Panc1 (cell line): ENCODE measurements at regions not wholly inside any gene's neighbourhood (a gene's known extent, or its start where the extent isn't known, plus 50 kb on each side); places are given as distances from the start of the nearest gene placed in this dataset.

Experiments used
- ATAC-seq: fragments of 200-7000 bp; cut with Tn5 transposase; 2 replicates; pipeline ENCODE4 v1.9.1; 2020; ENCODE audit warnings: mild to moderate bottlenecking, moderate library complexity
- BruUV-seq: library from RNA; stranded (reverse); fragments of 400-500 nt; replicated peaks from 2 replicates; lab custom pipeline; 2021; lab: Mats Ljungman, UMichigan
- CTCF ChIA-PET: fragments of 300-600 bp; sonication (Branson Sonifier 250); formaldehyde crosslinking; loops from one replicate; lab custom pipeline; 2022; ENCODE audit warnings: antibody characterized with exemption; lab: Charles Lee
- POLR2A ChIA-PET: fragments of 300-600 bp; sonication (Branson Sonifier 250); formaldehyde crosslinking; loops from one replicate; lab custom pipeline; 2022; ENCODE audit warnings: antibody characterized with exemption; lab: Charles Lee
- DNase-seq: peaks from one replicate; pipeline ENCODE4 v3.0.0-alpha.2; 2010; ENCODE audit warnings: low read depth, low spot score
- H3K27ac ChIP-seq: 2 replicates; pipeline ENCODE4 v1.5.1; 2011; ENCODE audit warnings: mild to moderate bottlenecking, low read length, inconsistent platforms
- H3K27me3 ChIP-seq: fragments of 200-500 bp; sonication (Bioruptor generic); 2 replicates; pipeline ENCODE4 v1.6.0; 2014; ENCODE audit warnings: low read length, inconsistent platforms; ENCODE audit not compliant: control insufficient read depth, insufficient read depth
- H3K36me3 ChIP-seq: fragments of 200-500 bp; sonication (Bioruptor generic); 2 replicates; pipeline ENCODE4 v1.5.1; 2014; ENCODE audit warnings: inconsistent platforms, mild to moderate bottlenecking, low read length, moderate library complexity; ENCODE audit not compliant: control insufficient read depth, insufficient read depth
- H3K4me1 ChIP-seq: 2 replicates; pipeline ENCODE4 v1.5.1; 2011; ENCODE audit warnings: inconsistent platforms, mild to moderate bottlenecking, low read length, moderate library complexity; ENCODE audit not compliant: control insufficient read depth, insufficient read depth
- H3K4me3 ChIP-seq, 2 experiments: 2 replicates each; pipeline ENCODE4 v1.5.1; 2011 to 2012; ENCODE audit warnings: low read depth in 2 of 2, low read length in 2 of 2, mild to moderate bottlenecking in 2 of 2, inconsistent platforms in 1 of 2, moderate library complexity in 1 of 2
- H3K9me3 ChIP-seq: fragments of 200-500 bp; sonication (Bioruptor generic); 2 replicates; pipeline ENCODE4 v1.5.1; 2014; ENCODE audit warnings: low read depth, mild to moderate bottlenecking, inconsistent platforms, low read length, moderate library complexity; ENCODE audit not compliant: control insufficient read depth, insufficient read depth
- POLR2AphosphoS5 ChIP-seq: IDR thresholded peaks from 2 replicates; pipeline ENCODE4 v1.6.1; 2012; ENCODE audit warnings: mild to moderate bottlenecking, low read depth, low read length, moderate library complexity
- SIN3A ChIP-seq: IDR thresholded peaks from 2 replicates; pipeline ENCODE4 v1.6.1; 2012; ENCODE audit warnings: low read depth, mild to moderate bottlenecking, low read length, moderate library complexity, borderline replicate concordance; ENCODE audit not compliant: insufficient read depth
- TCF7L2 ChIP-seq: IDR thresholded peaks from 2 replicates; pipeline ENCODE4 v1.6.1; 2011; ENCODE audit warnings: mild to moderate bottlenecking, low read depth, low read length, inconsistent platforms
- in situ Hi-C: cut with HindIII; loops from 2 replicates; pipeline ENCODE4 v1.10.0; 2016; ENCODE audit warnings: low sequenced_read_pairs, low pct_unique_long_range_greater_than_20kb
- intact Hi-C: fragments of 100-400 bp; cut with micrococcal nuclease; formaldehyde crosslinking; loops from one replicate; pipeline ENCODE4 v1.10.0; 2022; ENCODE audit not compliant: unreplicated experiment
- TF ChIP-seq, protein P1 (sequence below), 2 experiments: IDR thresholded peaks; 2 replicates each; pipeline ENCODE4 v1.6.1; 2011 to 2012; ENCODE audit warnings: low read depth in 2 of 2, control low read depth in 1 of 2, low read length in 1 of 2, mild to moderate bottlenecking in 1 of 2, moderate library complexity in 1 of 2; ENCODE audit not compliant: insufficient read depth in 1 of 2
- TF ChIP-seq, protein P2 (sequence below): fragments of 450-650 bp; IDR thresholded peaks from 2 replicates; pipeline ENCODE4 v1.5.1; 2017; ENCODE audit warnings: mild to moderate bottlenecking

GRCh38 chr2:144083211-144083610 is 436.7 kb downstream of the ZEB2 start:
- CTCF ChIA-PET: no interaction called here

GRCh38 chr2:144082777-144083176 is 437.1 kb downstream of the ZEB2 start:
- H3K4me1 ChIP-seq: no peaks in the 10 kb centered on the region
- POLR2A ChIA-PET: no interaction called here

More at GRCh38 chr2:144083211-144083610, 436.7 kb downstream of the ZEB2 start:
- BruUV-seq: no TSS peak
- DNase-seq: no peak
- no peaks in the 10 kb centered on the region for H3K27me3 ChIP-seq
- no peak for ATAC-seq
- no peaks in the 10 kb centered on the region for H3K9me3 ChIP-seq
- in situ Hi-C loops: no loop called here
- no peak overlapping the region for H3K27ac ChIP-seq
- no peak overlapping the region for H3K4me3 ChIP-seq
- no peaks in the 10 kb centered on the region for H3K36me3 ChIP-seq
- intact Hi-C loops: no loop called here
- POLR2A ChIA-PET: no interaction called here
- TF ChIP-seq SIN3A: no peak
- no peak for TF ChIP-seq TCF7L2
- TF ChIP-seq, protein P1, sequence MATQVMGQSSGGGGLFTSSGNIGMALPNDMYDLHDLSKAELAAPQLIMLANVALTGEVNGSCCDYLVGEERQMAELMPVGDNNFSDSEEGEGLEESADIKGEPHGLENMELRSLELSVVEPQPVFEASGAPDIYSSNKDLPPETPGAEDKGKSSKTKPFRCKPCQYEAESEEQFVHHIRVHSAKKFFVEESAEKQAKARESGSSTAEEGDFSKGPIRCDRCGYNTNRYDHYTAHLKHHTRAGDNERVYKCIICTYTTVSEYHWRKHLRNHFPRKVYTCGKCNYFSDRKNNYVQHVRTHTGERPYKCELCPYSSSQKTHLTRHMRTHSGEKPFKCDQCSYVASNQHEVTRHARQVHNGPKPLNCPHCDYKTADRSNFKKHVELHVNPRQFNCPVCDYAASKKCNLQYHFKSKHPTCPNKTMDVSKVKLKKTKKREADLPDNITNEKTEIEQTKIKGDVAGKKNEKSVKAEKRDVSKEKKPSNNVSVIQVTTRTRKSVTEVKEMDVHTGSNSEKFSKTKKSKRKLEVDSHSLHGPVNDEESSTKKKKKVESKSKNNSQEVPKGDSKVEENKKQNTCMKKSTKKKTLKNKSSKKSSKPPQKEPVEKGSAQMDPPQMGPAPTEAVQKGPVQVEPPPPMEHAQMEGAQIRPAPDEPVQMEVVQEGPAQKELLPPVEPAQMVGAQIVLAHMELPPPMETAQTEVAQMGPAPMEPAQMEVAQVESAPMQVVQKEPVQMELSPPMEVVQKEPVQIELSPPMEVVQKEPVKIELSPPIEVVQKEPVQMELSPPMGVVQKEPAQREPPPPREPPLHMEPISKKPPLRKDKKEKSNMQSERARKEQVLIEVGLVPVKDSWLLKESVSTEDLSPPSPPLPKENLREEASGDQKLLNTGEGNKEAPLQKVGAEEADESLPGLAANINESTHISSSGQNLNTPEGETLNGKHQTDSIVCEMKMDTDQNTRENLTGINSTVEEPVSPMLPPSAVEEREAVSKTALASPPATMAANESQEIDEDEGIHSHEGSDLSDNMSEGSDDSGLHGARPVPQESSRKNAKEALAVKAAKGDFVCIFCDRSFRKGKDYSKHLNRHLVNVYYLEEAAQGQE (IDR thresholded peaks at IDR 0.05; ENCODE audit: insufficient read depth in 1 of 2, low read depth in 2 of 2, low read length in 1 of 2): no peak
- TF ChIP-seq, protein P2, sequence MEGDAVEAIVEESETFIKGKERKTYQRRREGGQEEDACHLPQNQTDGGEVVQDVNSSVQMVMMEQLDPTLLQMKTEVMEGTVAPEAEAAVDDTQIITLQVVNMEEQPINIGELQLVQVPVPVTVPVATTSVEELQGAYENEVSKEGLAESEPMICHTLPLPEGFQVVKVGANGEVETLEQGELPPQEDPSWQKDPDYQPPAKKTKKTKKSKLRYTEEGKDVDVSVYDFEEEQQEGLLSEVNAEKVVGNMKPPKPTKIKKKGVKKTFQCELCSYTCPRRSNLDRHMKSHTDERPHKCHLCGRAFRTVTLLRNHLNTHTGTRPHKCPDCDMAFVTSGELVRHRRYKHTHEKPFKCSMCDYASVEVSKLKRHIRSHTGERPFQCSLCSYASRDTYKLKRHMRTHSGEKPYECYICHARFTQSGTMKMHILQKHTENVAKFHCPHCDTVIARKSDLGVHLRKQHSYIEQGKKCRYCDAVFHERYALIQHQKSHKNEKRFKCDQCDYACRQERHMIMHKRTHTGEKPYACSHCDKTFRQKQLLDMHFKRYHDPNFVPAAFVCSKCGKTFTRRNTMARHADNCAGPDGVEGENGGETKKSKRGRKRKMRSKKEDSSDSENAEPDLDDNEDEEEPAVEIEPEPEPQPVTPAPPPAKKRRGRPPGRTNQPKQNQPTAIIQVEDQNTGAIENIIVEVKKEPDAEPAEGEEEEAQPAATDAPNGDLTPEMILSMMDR: no peak
- TF ChIP-seq POLR2AphosphoS5: no peak
- no peaks in the 10 kb centered on the region for H3K4me1 ChIP-seq

More at GRCh38 chr2:144082777-144083176, 437.1 kb downstream of the ZEB2 start:
- TF ChIP-seq TCF7L2: no peak
- TF ChIP-seq, protein P1 (IDR thresholded peaks at IDR 0.05; ENCODE audit: insufficient read depth in 1 of 2, low read depth in 2 of 2, low read length in 1 of 2): no peak
- TF ChIP-seq, protein P2: no peak
- no peak for TF ChIP-seq SIN3A
- no peak for TF ChIP-seq POLR2AphosphoS5
- in situ Hi-C loops: no loop called here
- no peak overlapping the region for H3K4me3 ChIP-seq
- DNase-seq: no peak
- H3K27ac ChIP-seq: no peak overlapping the region
- no peaks in the 10 kb centered on the region for H3K27me3 ChIP-seq
- CTCF ChIA-PET: no interaction called here
- ATAC-seq: no peak
- BruUV-seq: no TSS peak
- intact Hi-C loops: no loop called here
- no peaks in the 10 kb centered on the region for H3K9me3 ChIP-seq
- H3K36me3 ChIP-seq: no peaks in the 10 kb centered on the region
